GM18870 (cell line): ENCODE measurements at regions not wholly inside any gene's neighbourhood (a gene's known extent, or its start where the extent isn't known, plus 50 kb on each side); places are given as distances from the start of the nearest gene placed in this dataset.

Experiments used
- ATAC-seq: cut with Tn5 transposase; IDR thresholded peaks from one replicate; pipeline ENCODE4 v1.9.1; 2021; ENCODE audit warnings: moderate library complexity; ENCODE audit not compliant: unreplicated experiment

GRCh38 chr6:155519176-155519738 lies 63.6 kb upstream of the NOX3 start:
- ATAC-seq = no peak

- ATAC-seq = no peak
Observed at GRCh38 chr6:155517294-155517693, 61.7 kb upstream of the NOX3 start.

GRCh38 chr6:155510879-155511278 lies 55.2 kb upstream of the NOX3 start:
- peak; percentile 72 for ATAC-seq

GRCh38 chr6:155509743-155510475 lies 54.3 kb upstream of the NOX3 start:
- no peak for ATAC-seq

- ATAC-seq = no peak
Observed at GRCh38 chr6:155505608-155505989, 50.0 kb upstream of the NOX3 start.
